Kidney (tissue), 13 donors: ENCODE measurements at regions not wholly inside any gene's neighbourhood (a gene's known extent, or its start where the extent isn't known, plus 50 kb on each side); places are given as distances from the start of the nearest gene placed in this dataset.

Source experiments
- DNase-seq, 5 donors: peaks; one replicate each; pipeline ENCODE4 v3.0.0-alpha.2; 2013 to 2020
- FAIRE-seq: peaks from 2 replicates; lab custom pipeline; 2012; peaks lifted over from hg19 to GRCh38; lab: Jason Lieb, UNC
- H3K27ac ChIP-seq, 2 donors: one replicate each; pipeline ENCODE4 v1.7.0; 2013; ENCODE audit warnings: low read depth in 2 of 2, low read length in 2 of 2, inconsistent platforms in 1 of 2
- H3K27me3 ChIP-seq: one replicate; pipeline ENCODE4 v1.7.1; 2013; ENCODE audit warnings: low read length, inconsistent platforms; ENCODE audit not compliant: control insufficient read depth, insufficient read depth
- H3K36me3 ChIP-seq, 3 donors: one replicate each; pipeline versions ENCODE4 v1.7.0 to v1.7.1; 2013; ENCODE audit warnings: low read length in 3 of 3, control low read depth in 1 of 3, inconsistent platforms in 1 of 3; ENCODE audit not compliant: insufficient read depth in 3 of 3, control insufficient read depth in 2 of 3
- H3K4me1 ChIP-seq, 3 donors: one replicate each; pipeline versions ENCODE4 v1.7.0 to v1.7.1; 2013; ENCODE audit warnings: low read length in 3 of 3, inconsistent platforms in 1 of 3, low read depth in 1 of 3; ENCODE audit not compliant: control insufficient read depth in 2 of 3, insufficient read depth in 2 of 3
- H3K4me3 ChIP-seq, 3 donors: one replicate each; pipeline versions ENCODE4 v1.7.0 to v1.8.1; 2013; ENCODE audit warnings: low read length in 3 of 3, control low read depth in 1 of 3, inconsistent platforms in 1 of 3
- H3K9ac ChIP-seq, 3 donors: one replicate each; pipeline versions ENCODE4 v1.7.0 to v1.7.1; 2013; ENCODE audit warnings: low read length in 3 of 3, control low read depth in 1 of 3, inconsistent platforms in 1 of 3
- H3K9me3 ChIP-seq, 3 donors: one replicate each; pipeline versions ENCODE4 v1.7.0 to v1.7.1; 2013; ENCODE audit warnings: low read length in 3 of 3, control low read depth in 1 of 3, inconsistent platforms in 1 of 3; ENCODE audit not compliant: control insufficient read depth in 2 of 3, insufficient read depth in 1 of 3
- intact Hi-C: fragments of 100-400 bp; cut with DNase I; formaldehyde crosslinking; loops from one replicate; pipeline ENCODE4 v1.11.1; 2022
- TF ChIP-seq, protein P1 (sequence below): IDR thresholded peaks from 3 replicates; pipeline ENCODE4 v1.5.1; 2012; ENCODE audit warnings: mild to moderate bottlenecking, moderate library complexity, borderline replicate concordance; ENCODE audit not compliant: insufficient read depth; ENCODE audit errors: extremely low read depth
- donor health status: control.
- donor health status: control.
- donor health status: control.
- donor health status: control.
- donor health status: control.
- donor health status: DM: yes; HTN: yes; CAD: no.
- donor health status: Normal renal cell carcinoma (clear cell type).

DNA sequence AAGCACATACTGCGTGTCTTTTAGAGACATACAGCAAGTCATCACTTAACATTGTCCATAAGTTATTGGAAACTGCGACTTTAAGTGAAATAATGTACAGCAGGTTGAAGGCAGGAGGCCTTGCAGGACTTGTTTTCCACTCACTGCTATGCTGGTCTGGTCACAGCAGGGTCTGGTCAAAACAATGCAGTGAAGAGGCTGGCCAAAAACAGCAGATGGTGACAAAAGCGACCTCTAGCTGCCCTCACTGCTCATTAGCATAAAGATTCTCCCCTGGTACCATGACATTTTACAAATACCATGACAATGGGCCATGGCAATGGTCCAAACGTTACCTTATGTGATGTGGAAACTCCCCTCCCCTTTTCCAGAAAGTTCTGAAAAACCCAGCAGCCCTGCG, 1283.6 kb downstream of the FSTL5 start:
- H3K4me3 ChIP-seq, result no peak overlapping the region
- no peaks in the 10 kb centered on the region for H3K4me1 ChIP-seq
- no peaks in the 10 kb centered on the region for H3K27me3 ChIP-seq
- DNase-seq (no peak), FAIRE-seq (no peak)
- H3K9ac ChIP-seq, result no peak overlapping the region
- H3K36me3 ChIP-seq, result no peaks in the 10 kb centered on the region
- TF ChIP-seq, protein P1, sequence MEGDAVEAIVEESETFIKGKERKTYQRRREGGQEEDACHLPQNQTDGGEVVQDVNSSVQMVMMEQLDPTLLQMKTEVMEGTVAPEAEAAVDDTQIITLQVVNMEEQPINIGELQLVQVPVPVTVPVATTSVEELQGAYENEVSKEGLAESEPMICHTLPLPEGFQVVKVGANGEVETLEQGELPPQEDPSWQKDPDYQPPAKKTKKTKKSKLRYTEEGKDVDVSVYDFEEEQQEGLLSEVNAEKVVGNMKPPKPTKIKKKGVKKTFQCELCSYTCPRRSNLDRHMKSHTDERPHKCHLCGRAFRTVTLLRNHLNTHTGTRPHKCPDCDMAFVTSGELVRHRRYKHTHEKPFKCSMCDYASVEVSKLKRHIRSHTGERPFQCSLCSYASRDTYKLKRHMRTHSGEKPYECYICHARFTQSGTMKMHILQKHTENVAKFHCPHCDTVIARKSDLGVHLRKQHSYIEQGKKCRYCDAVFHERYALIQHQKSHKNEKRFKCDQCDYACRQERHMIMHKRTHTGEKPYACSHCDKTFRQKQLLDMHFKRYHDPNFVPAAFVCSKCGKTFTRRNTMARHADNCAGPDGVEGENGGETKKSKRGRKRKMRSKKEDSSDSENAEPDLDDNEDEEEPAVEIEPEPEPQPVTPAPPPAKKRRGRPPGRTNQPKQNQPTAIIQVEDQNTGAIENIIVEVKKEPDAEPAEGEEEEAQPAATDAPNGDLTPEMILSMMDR, result no peak
- intact Hi-C loops, result no loop called here
- no peaks in the 10 kb centered on the region for H3K9me3 ChIP-seq
- no peak overlapping the region for H3K27ac ChIP-seq

DNA sequence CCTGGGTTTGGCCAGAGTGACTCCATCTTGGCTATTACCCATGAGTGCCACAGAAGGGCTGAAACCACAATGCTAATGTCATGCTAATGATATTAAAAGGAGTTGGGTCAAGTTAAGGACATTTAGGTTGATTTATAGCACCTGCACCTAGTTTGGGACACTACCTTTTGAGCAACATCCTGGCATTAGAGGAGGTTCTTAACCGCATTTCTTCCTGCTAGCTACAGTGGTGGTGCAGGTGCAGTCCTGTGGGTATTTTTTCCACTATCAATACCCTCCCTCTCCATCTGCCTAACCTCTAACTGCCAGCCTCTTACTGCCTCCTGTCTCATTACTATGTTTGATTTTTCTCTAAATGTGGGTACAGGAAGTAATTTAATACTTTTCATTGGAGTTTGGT, 1276.1 kb downstream of the FSTL5 start:
- Histone ChIP-seq H3K36me3 (no peaks in the 10 kb centered on the region), H3K4me1 (no peaks in the 10 kb centered on the region), H3K9ac (no peak overlapping the region), H3K4me3 (no peak overlapping the region), H3K27me3 (no peaks in the 10 kb centered on the region), H3K27ac (no peak overlapping the region), H3K9me3 (peaks cover 0 to 6% (median 0%) of the 10 kb centered on the region in 3 donors)
- no peak for DNase-seq
- intact Hi-C loops, result no loop called here
- no peak for FAIRE-seq
- TF ChIP-seq, protein P1, result no peak

DNA sequence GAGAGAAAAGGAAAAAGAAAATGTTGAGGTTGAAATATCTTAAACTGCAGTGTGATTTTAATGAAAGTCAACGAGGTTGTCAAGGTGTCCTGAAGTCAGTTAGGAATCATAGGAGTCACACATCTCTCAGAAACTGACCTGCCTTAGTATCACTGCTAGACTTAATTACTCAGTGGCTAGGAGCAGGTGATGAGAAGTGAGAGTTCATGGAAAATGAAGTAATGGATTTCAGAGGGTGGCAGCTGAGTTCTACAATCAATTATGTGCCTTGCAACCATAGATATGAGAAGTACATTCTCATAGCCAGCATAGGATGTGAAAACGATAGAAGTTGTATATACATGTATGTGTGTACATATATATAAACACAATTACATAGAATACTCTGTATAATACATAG, 1269.7 kb downstream of the FSTL5 start:
- DNase-seq, result no peak
- intact Hi-C loops, result no loop called here
- no peak for FAIRE-seq
- no peak overlapping the region for H3K4me3 ChIP-seq
- no peaks in the 10 kb centered on the region for H3K4me1 ChIP-seq
- H3K9me3 ChIP-seq, result no peaks in the 10 kb centered on the region
- TF ChIP-seq, protein P1, result no peak
- no peaks in the 10 kb centered on the region for H3K36me3 ChIP-seq
- no peak overlapping the region for H3K27ac ChIP-seq
- H3K9ac ChIP-seq, result no peak overlapping the region
- H3K27me3 ChIP-seq, result no peaks in the 10 kb centered on the region

DNA sequence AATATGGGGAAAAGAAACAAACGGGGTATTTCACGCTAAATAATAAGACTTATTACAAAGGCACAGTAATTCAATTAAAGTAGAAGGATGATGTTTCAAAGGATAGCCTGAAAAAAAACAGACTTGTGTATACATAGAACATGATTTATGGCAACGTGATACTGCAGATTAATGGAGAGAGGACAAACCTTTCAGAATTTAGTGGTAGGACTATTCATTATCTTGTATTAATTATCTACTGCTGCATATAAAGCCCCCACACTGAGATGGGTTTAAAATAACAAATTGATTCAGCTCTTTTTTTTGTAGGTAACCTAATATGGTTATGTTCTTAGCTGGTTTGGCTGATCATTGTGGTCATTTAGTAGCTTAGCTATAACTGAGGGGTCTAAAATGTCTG, 1269.0 kb downstream of the FSTL5 start:
- Histone ChIP-seq H3K9me3 (no peaks in the 10 kb centered on the region), H3K4me1 (no peaks in the 10 kb centered on the region), H3K27ac (no peak overlapping the region), H3K27me3 (no peaks in the 10 kb centered on the region), H3K4me3 (no peak overlapping the region), H3K36me3 (no peaks in the 10 kb centered on the region), H3K9ac (no peak overlapping the region)
- TF ChIP-seq, protein P1, result no peak
- intact Hi-C loops, result no loop called here
- no peak for FAIRE-seq
- DNase-seq, result peak in 2 of 5 donors; percentile 3 to 41
